ENCODE measurements at regions not wholly inside any gene's neighbourhood (a gene's known extent, or its start where the extent isn't known, plus 50 kb on each side); places are given as distances from the start of the nearest gene placed in this dataset.

GRCh38 chr18:27263369-27263768 lies 78.3 kb upstream of the CHST9 start:
- no peak overlapping the region for H3K4me3 ChIP-seq (ENCODE audit: low read depth, low read length)
- H3K36me3 ChIP-seq, result no peaks in the 10 kb centered on the region
- no peak overlapping the region for H3K27ac ChIP-seq
- H3K27me3 ChIP-seq (ENCODE audit: insufficient read depth, low read depth, severe bottlenecking), result no peaks in the 10 kb centered on the region
- H3K9me3 ChIP-seq (ENCODE audit: severe bottlenecking), result no peaks in the 10 kb centered on the region
- TF ChIP-seq CTCF (IDR thresholded peaks at IDR 0.05; ENCODE audit: low read depth, low read length), result no peak
- DNase-seq, result no peak

- H3K27ac ChIP-seq, result no peak overlapping the region
- no peaks in the 10 kb centered on the region for H3K27me3 ChIP-seq (ENCODE audit: insufficient read depth, low read depth, severe bottlenecking)
- DNase-seq, result no peak
- no peak for TF ChIP-seq CTCF (IDR thresholded peaks at IDR 0.05; ENCODE audit: low read depth, low read length)
- H3K4me3 ChIP-seq (ENCODE audit: low read depth, low read length), result no peak overlapping the region
- H3K36me3 ChIP-seq, result no peaks in the 10 kb centered on the region
- H3K9me3 ChIP-seq (ENCODE audit: severe bottlenecking), result no peaks in the 10 kb centered on the region
Observed at GRCh38 chr18:27261769-27262549, 76.9 kb upstream of the CHST9 start.

- Histone ChIP-seq H3K27ac (no peak overlapping the region), H3K9me3 (ENCODE audit: severe bottlenecking) (no peaks in the 10 kb centered on the region), H3K4me3 (ENCODE audit: low read depth, low read length) (no peak overlapping the region), H3K36me3 (no peaks in the 10 kb centered on the region), H3K27me3 (ENCODE audit: insufficient read depth, low read depth, severe bottlenecking) (no peaks in the 10 kb centered on the region)
- DNase-seq, result no peak
- no peak for TF ChIP-seq CTCF (IDR thresholded peaks at IDR 0.05; ENCODE audit: low read depth, low read length)
Observed at GRCh38 chr18:27253571-27253970, 68.5 kb upstream of the CHST9 start.

- Histone ChIP-seq H3K4me3 (ENCODE audit: low read depth, low read length) (no peak overlapping the region), H3K9me3 (ENCODE audit: severe bottlenecking) (no peaks in the 10 kb centered on the region), H3K27ac (no peak overlapping the region), H3K27me3 (ENCODE audit: insufficient read depth, low read depth, severe bottlenecking) (no peaks in the 10 kb centered on the region), H3K36me3 (no peaks in the 10 kb centered on the region)
- no peak for DNase-seq
- no peak for TF ChIP-seq CTCF (IDR thresholded peaks at IDR 0.05; ENCODE audit: low read depth, low read length)
Observed at GRCh38 chr18:27250471-27250870, 65.4 kb upstream of the CHST9 start.

GRCh38 chr18:27249933-27250332 lies 64.8 kb upstream of the CHST9 start:
- Histone ChIP-seq H3K9me3 (ENCODE audit: severe bottlenecking) (no peaks in the 10 kb centered on the region), H3K27me3 (ENCODE audit: insufficient read depth, low read depth, severe bottlenecking) (no peaks in the 10 kb centered on the region), H3K36me3 (no peaks in the 10 kb centered on the region), H3K27ac (no peak overlapping the region), H3K4me3 (ENCODE audit: low read depth, low read length) (no peak overlapping the region)
- DNase-seq, result no peak
- TF ChIP-seq CTCF (IDR thresholded peaks at IDR 0.05; ENCODE audit: low read depth, low read length), result no peak

GRCh38 chr18:27244259-27244658 lies 59.2 kb upstream of the CHST9 start:
- Histone ChIP-seq H3K36me3 (no peaks in the 10 kb centered on the region), H3K4me3 (ENCODE audit: low read depth, low read length) (no peak overlapping the region), H3K27ac (no peak overlapping the region), H3K9me3 (ENCODE audit: severe bottlenecking) (no peaks in the 10 kb centered on the region), H3K27me3 (ENCODE audit: insufficient read depth, low read depth, severe bottlenecking) (no peaks in the 10 kb centered on the region)
- no peak for TF ChIP-seq CTCF (IDR thresholded peaks at IDR 0.05; ENCODE audit: low read depth, low read length)
- no peak for DNase-seq

Data from WERI-Rb-1 (cell line).